H9 (cell line): ENCODE measurements at regions not wholly inside any gene's neighbourhood (a gene's known extent, or its start where the extent isn't known, plus 50 kb on each side); places are given as distances from the start of the nearest gene placed in this dataset.

ENCODE experiments used
- DNase-seq: peaks from one replicate; pipeline ENCODE4 v3.0.0-alpha.2; 2017
- H2AFZ ChIP-seq: one replicate; pipeline ENCODE4 v1.6.1; 2013; ENCODE audit warnings: mild to moderate bottlenecking, low read length, control low read depth, moderate library complexity
- H2AK5ac ChIP-seq: 2 replicates; pipeline ENCODE4 v1.6.1; 2013; ENCODE audit warnings: low read length, control low read depth, mixed read lengths; ENCODE audit not compliant: insufficient read length
- H2BK120ac ChIP-seq: one replicate; pipeline ENCODE4 v1.6.1; 2013; ENCODE audit warnings: low read depth, mild to moderate bottlenecking, low read length, control low read depth, inconsistent platforms; ENCODE audit not compliant: poor library complexity, severe bottlenecking
- H2BK12ac ChIP-seq: 2 replicates; pipeline ENCODE4 v1.6.1; 2013; ENCODE audit warnings: low read length, control low read depth, mixed read lengths, low read depth; ENCODE audit not compliant: insufficient read length
- H2BK15ac ChIP-seq: 2 replicates; pipeline ENCODE4 v1.6.1; 2013; ENCODE audit warnings: low read depth, low read length, control low read depth
- H2BK20ac ChIP-seq: one replicate; pipeline ENCODE4 v1.6.1; 2013; ENCODE audit warnings: low read depth, mild to moderate bottlenecking, low read length, control low read depth, inconsistent platforms; ENCODE audit not compliant: poor library complexity, severe bottlenecking
- H2BK5ac ChIP-seq: 2 replicates; pipeline ENCODE4 v1.6.1; 2013; ENCODE audit warnings: low read length, control low read depth, mixed read lengths; ENCODE audit not compliant: insufficient read length
- H3K14ac ChIP-seq: 2 replicates; pipeline ENCODE4 v1.6.1; 2013; ENCODE audit warnings: low read length, control low read depth; ENCODE audit not compliant: insufficient read depth
- H3K18ac ChIP-seq: 2 replicates; pipeline ENCODE4 v1.6.1; 2013; ENCODE audit warnings: low read depth, mild to moderate bottlenecking, mixed read lengths, low read length, control low read depth; ENCODE audit not compliant: insufficient read length
- H3K23ac ChIP-seq: 2 replicates; pipeline ENCODE4 v1.6.1; 2013; ENCODE audit warnings: low read length, control low read depth, mixed read lengths, low read depth; ENCODE audit not compliant: insufficient read length
- H3K23me2 ChIP-seq: 2 replicates; pipeline ENCODE4 v1.6.1; 2013; ENCODE audit warnings: low read depth, mild to moderate bottlenecking, mixed read lengths, low read length, control low read depth; ENCODE audit not compliant: insufficient read length, poor library complexity, severe bottlenecking
- H3K27ac ChIP-seq: 2 replicates; pipeline ENCODE4 v1.5.1; 2013; ENCODE audit warnings: low read length, control low read depth, mixed read lengths, low read depth; ENCODE audit not compliant: insufficient read length
- H3K27me3 ChIP-seq: 2 replicates; pipeline ENCODE4 v1.6.1; 2013; ENCODE audit warnings: low read length, control low read depth, inconsistent platforms; ENCODE audit not compliant: insufficient read depth
- H3K4ac ChIP-seq: 2 replicates; pipeline ENCODE4 v1.6.1; 2013; ENCODE audit warnings: low read depth, mild to moderate bottlenecking, control low read depth, inconsistent platforms, low read length, moderate library complexity
- H3K4me1 ChIP-seq: 2 replicates; pipeline ENCODE4 v1.6.1; 2013; ENCODE audit warnings: low read length, control low read depth, inconsistent platforms; ENCODE audit not compliant: insufficient read depth
- H3K4me2 ChIP-seq: 2 replicates; pipeline ENCODE4 v1.6.1; 2013; ENCODE audit warnings: low read length, control low read depth, mixed read lengths; ENCODE audit not compliant: insufficient read length, insufficient read depth
- H3K56ac ChIP-seq: 2 replicates; pipeline ENCODE4 v1.6.1; 2013; ENCODE audit warnings: low read depth, mild to moderate bottlenecking, mixed read lengths, low read length, control low read depth; ENCODE audit not compliant: insufficient read length
- H3K79me1 ChIP-seq: 2 replicates; pipeline ENCODE4 v1.6.1; 2013; ENCODE audit warnings: low read depth, mild to moderate bottlenecking, moderate library complexity, low read length, control low read depth, inconsistent platforms; ENCODE audit not compliant: insufficient read depth, poor library complexity, severe bottlenecking
- H3K79me2 ChIP-seq: 2 replicates; pipeline ENCODE4 v1.6.1; 2013; ENCODE audit warnings: low read length, control low read depth, inconsistent platforms; ENCODE audit not compliant: insufficient read depth
- H3K9ac ChIP-seq: 2 replicates; pipeline ENCODE4 v1.6.1; 2013; ENCODE audit warnings: low read length, control low read depth, mixed read lengths; ENCODE audit not compliant: insufficient read length; ENCODE audit errors: extremely low read depth
- H3K9me3 ChIP-seq: one replicate; pipeline ENCODE4 v1.6.1; 2013; ENCODE audit warnings: low read depth, low read length, inconsistent platforms; ENCODE audit not compliant: control insufficient read depth
- H3T11ph ChIP-seq: one replicate; pipeline ENCODE4 v1.6.1; 2013; ENCODE audit warnings: mild to moderate bottlenecking, low read length, control low read depth, inconsistent platforms
- H4K20me1 ChIP-seq: one replicate; pipeline ENCODE4 v1.6.1; 2013; ENCODE audit not compliant: control insufficient read depth, insufficient read length, insufficient read depth
- H4K5ac ChIP-seq: 2 replicates; pipeline ENCODE4 v1.6.1; 2013; ENCODE audit warnings: low read depth, mild to moderate bottlenecking, mixed read lengths, low read length, control low read depth; ENCODE audit not compliant: insufficient read length
- H4K8ac ChIP-seq: replicated peaks from 2 replicates; pipeline ENCODE4 v1.6.1; 2013; ENCODE audit warnings: low read length, control low read depth, mixed read lengths, low read depth; ENCODE audit not compliant: insufficient read length
- H4K91ac ChIP-seq: 2 replicates; pipeline ENCODE4 v1.6.1; 2013; ENCODE audit warnings: low read depth, mild to moderate bottlenecking, moderate library complexity, mixed read lengths, low read length, control low read depth; ENCODE audit not compliant: insufficient read length
- H3K27ac Mint-ChIP-seq, 3 experiments: 2 replicates in 2 of 3; 3 replicates in 1 of 3; pipeline ENCODE4 v1.8.0; 2020 to 2021; ENCODE audit warnings: mixed read lengths in 3 of 3, mild to moderate bottlenecking in 1 of 3, moderate library complexity in 1 of 3
- H3K27me3 Mint-ChIP-seq: 2 replicates; pipeline ENCODE4 v1.8.0; 2021; ENCODE audit warnings: low read depth, mild to moderate bottlenecking, moderate library complexity, mixed read lengths
- H3K36me3 Mint-ChIP-seq, 3 experiments: 2 replicates in 2 of 3; 3 replicates in 1 of 3; pipeline ENCODE4 v1.8.0; 2020 to 2021; ENCODE audit warnings: low read depth in 3 of 3, mixed read lengths in 3 of 3; ENCODE audit not compliant: insufficient read depth in 1 of 3
- H3K4me1 Mint-ChIP-seq, 2 experiments: 2 replicates each; pipeline ENCODE4 v1.8.0; 2020; ENCODE audit warnings: mixed read lengths in 2 of 2
- H3K4me3 Mint-ChIP-seq, 2 experiments: 2 replicates in 1 of 2; 3 replicates in 1 of 2; pipeline ENCODE4 v1.8.0; 2020 to 2021; ENCODE audit warnings: mild to moderate bottlenecking in 2 of 2, mixed read lengths in 2 of 2, moderate library complexity in 1 of 2
- H3K9me3 Mint-ChIP-seq, 2 experiments: 2 replicates in 1 of 2; 3 replicates in 1 of 2; pipeline ENCODE4 v1.8.0; 2020; ENCODE audit warnings: mild to moderate bottlenecking in 2 of 2, mixed read lengths in 2 of 2, moderate library complexity in 1 of 2
- CTCF ChIP-seq: fragments of 200-600 bp; sonication (generic); conservative IDR thresholded peaks from 3 replicates; pipeline ENCODE4 v1.8.0; 2021; ENCODE audit warnings: antibody characterized with exemption, mild to moderate bottlenecking
- WGBS: extraction: QIAGEN DNeasy Blood & Tissue Kit; methylation state at CpG from one replicate; pipeline ENCODE4 v1.1.7; 2013; ENCODE audit warnings: missing lambda C conversion rate, low lambda C conversion rate, mixed read lengths; ENCODE audit not compliant: insufficient read length; ENCODE audit errors: extremely low coverage; 5-methylcytosine and 5-hydroxymethylcytosine counted together

- no peak for TF ChIP-seq CTCF
- no peak overlapping the region for H3K14ac ChIP-seq
- peak; percentile 25 for DNase-seq
- peak overlapping the region; percentile 2 to 54 (median 18); a peak in 3 of 7 replicates for H3K27ac Mint-ChIP-seq
- H3K27me3 ChIP-seq, result no peaks in the 10 kb centered on the region
- H3K56ac ChIP-seq, result no peak overlapping the region
- H3K9me3 Mint-ChIP-seq, result no peaks in the 10 kb centered on the region
- no peaks in the 10 kb centered on the region for H3K79me1 ChIP-seq
- H3K4me1 ChIP-seq, result no peaks in the 10 kb centered on the region
- no peak overlapping the region for H4K91ac ChIP-seq
- peaks cover 8 to 9% of the 10 kb centered on the region in 2 experiments for H3K4me1 Mint-ChIP-seq
- no peak overlapping the region for H3K4me2 ChIP-seq
- H2BK12ac ChIP-seq, result no peak overlapping the region
- no peak overlapping the region for H2BK20ac ChIP-seq
- H3K23me2 ChIP-seq, result no peaks in the 10 kb centered on the region
- no peak overlapping the region for H2BK5ac ChIP-seq
- H3K79me2 ChIP-seq, result no peaks in the 10 kb centered on the region
- peak overlapping the region; percentile 85 for H2AFZ ChIP-seq
- H3K18ac ChIP-seq, result no peak overlapping the region
- H4K20me1 ChIP-seq, result no peaks in the 10 kb centered on the region
- H2BK15ac ChIP-seq, result no peak overlapping the region
- H2BK120ac ChIP-seq, result no peak overlapping the region
- no peak overlapping the region for H2AK5ac ChIP-seq
- no peak overlapping the region for H4K8ac ChIP-seq
- no peak overlapping the region for H3K4ac ChIP-seq
- H3K36me3 Mint-ChIP-seq, result no peaks in the 10 kb centered on the region
- no peaks in the 10 kb centered on the region for H3K9me3 ChIP-seq
- H3K27ac ChIP-seq, result no peak overlapping the region
- H4K5ac ChIP-seq, result no peak overlapping the region
- no peak overlapping the region for H3K9ac ChIP-seq
- no peaks in the 10 kb centered on the region for H3K27me3 Mint-ChIP-seq
- no peak overlapping the region for H3T11ph ChIP-seq
- H3K4me3 Mint-ChIP-seq, result no peak overlapping the region
- no CpG with 5 or more reads among the region's 4 CpGs for WGBS
- H3K23ac ChIP-seq, result no peak overlapping the region
Observed at GRCh38 chr14:44030831-44031383, 476.2 kb downstream of the FSCB start.
